G401.6 (cell line): ENCODE measurements at regions not wholly inside any gene's neighbourhood (a gene's known extent, or its start where the extent isn't known, plus 50 kb on each side); places are given as distances from the start of the nearest gene placed in this dataset.

ENCODE experiments used
- FAIRE-seq: peaks from 2 replicates; lab custom pipeline; 2012; peaks lifted over from hg19 to GRCh38; lab: Jason Lieb, UNC

DNA sequence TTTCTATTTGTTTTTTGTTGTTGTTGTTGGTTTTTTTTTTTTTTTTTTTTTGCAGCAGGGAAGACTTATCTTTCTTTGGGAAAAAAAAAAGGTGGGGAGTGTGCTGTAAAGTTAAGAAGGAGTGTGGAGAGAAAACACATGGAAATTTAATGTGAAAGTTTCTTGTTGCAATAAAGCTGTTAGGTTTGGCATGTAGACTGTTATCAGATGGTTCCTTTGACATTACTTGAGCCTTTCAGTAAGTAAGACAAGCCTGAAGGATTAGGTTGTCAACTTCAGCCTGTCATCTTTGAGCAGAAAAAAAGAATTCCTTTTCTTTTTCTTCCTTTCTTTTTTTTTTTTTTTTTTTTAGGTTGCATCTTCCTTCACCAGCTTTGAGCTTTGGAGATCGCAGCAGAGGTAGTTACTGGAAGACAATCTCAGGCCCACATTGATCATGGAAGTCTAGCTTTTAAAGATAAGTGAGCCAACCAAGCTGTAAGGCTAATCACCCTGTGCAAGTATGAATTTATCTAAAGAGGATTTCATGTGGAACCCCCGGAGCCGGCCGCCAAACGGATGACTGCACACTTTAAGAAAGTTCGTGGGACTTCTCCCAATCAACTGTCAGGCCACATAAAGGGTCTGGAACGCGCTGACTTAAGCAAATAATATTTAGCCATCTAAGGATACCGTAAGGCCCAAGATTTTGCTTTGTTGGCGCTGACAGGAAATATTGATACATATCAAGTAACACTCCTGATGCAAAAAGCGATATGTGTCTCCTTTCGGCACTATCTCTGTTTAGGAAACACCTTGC, 1040.1 kb upstream of the NR2F2 start:
- FAIRE-seq = no peak

DNA sequence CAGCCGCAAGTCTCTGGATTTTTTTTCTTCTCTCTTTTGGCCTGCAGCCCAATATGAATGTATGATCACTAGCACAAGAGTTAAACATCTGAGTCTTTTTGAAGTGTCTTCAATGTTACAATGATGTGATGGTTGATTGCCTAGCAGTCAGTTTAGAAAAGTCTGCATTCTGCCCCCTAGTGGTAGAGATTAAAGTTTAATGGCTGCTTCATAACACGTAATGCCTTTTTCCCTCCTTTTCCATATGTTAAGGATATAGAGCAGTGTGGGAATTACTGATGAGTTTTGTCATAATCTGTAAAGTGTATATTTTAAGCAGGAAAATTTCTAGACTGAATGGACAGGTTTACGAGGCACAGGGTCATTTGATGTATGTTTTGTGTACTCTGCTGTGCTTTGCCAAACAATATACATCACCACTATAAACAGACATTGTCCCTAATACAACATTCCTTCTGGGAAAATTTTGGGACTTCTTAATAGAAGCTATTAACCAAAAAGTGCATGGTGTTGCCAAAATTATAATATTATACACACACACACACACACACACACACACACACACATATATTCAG, 1038.5 kb upstream of the NR2F2 start:
- FAIRE-seq = no peak

- no peak for FAIRE-seq
These were observed 1037.6 kb upstream of the NR2F2 start for GRCh38 chr15:95292785-95293450.

GRCh38 chr15:95293456-95294031, 1037.0 kb upstream of the NR2F2 start:
- FAIRE-seq = no peak

DNA sequence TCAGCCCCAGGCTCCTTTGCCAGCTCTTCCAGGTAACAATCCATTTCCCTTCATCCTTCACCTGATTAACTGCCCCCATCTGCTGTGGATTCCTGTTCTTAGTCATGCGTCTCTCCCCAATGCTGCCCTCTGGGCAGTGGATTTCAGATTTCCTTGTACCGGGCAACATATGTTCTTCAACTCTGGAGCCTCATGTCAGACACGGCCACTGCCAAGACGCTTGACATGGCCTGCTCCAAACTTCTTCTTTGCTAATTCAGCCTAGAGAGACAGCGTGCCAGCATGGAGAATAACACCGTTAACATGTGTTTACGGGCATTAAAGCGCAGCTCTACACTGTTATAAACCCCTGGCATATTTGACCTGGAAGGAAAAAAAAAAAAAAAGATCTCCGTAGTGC, 1035.1 kb upstream of the NR2F2 start:
- no peak for FAIRE-seq

GRCh38 chr15:95295896-95296625, 1034.4 kb upstream of the NR2F2 start:
- FAIRE-seq = no peak

GRCh38 chr15:95296643-95297042, 1033.9 kb upstream of the NR2F2 start:
- FAIRE-seq = no peak

DNA sequence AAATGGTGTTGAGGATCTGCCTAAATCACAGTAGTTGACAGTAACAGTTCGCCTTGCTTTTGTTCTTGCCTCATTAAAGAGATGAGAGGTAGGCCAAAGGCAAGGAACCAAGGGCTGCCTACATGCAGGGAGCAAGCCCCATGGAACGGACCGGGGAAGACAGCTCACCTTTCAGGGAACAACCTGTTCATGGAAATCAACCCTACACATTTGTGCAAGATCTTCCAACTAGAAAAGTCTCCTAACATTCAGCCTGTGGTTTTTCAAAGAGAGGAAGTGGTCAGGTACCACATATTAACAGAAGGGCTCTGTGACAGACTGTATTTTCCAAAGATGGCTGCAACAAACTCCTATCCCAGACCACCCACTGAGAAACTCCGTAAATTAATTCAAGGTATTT, 1031.8 kb upstream of the NR2F2 start:
- FAIRE-seq = no peak

GRCh38 chr15:95300958-95301357, 1029.5 kb upstream of the NR2F2 start:
- FAIRE-seq = no peak

DNA sequence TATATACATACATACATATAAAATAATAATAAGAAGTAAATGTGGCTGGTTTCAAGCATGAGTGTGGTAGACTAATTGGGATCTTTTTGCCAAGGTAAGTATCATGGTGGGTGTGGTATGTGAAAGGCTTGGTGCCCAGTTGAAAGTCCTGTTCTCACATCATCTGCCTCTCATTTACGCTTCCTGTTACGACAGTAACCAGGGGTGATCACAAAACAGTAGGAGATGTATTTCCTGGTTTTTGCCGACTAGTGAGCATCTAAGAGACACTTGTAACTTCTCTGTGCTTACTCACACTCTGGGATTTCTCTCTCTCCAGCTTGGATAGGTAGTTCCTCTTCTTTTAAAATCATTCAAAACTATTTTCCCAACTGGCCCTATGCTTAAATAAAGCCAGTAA, 1028.3 kb upstream of the NR2F2 start:
- no peak for FAIRE-seq

DNA sequence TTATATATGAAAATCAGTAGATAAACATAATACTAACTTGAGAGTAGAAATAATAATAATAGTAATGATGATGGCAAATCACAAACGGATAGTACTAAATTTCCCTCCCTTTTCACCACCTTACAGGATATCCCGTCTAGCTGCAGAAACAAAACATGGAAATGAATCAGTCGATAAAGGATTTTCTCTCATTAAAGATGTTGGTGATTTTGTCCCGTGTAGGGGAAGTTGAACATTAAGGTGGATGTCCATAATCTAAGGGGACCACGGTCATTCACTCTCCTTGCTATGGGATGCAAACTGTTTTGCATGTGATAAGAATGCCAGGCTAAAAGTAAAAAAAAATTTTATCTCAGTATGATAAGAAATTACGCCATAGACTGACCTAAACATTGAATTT, 1027.7 kb upstream of the NR2F2 start:
- no peak for FAIRE-seq

DNA sequence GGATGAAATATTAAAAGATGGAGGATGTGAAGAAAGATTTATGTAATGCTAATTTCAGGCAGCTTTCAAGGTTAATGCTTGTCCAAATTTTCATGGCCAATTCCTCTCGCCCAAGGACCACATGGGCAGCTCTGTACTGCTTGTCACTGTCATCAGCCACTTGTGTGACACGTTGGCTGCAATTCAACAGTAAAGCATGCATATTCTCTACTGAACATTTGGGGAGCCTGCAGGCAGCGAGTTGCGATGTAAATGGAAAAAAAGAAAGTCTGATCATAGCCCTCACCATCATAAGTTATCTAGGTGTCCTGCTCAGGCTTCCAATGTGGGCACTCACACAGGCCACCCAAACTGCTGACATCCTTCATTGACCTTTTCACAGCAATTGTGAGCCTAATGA, 1026.8 kb upstream of the NR2F2 start:
- no peak for FAIRE-seq

GRCh38 chr15:95304151-95304946, 1026.2 kb upstream of the NR2F2 start:
- no peak for FAIRE-seq

DNA sequence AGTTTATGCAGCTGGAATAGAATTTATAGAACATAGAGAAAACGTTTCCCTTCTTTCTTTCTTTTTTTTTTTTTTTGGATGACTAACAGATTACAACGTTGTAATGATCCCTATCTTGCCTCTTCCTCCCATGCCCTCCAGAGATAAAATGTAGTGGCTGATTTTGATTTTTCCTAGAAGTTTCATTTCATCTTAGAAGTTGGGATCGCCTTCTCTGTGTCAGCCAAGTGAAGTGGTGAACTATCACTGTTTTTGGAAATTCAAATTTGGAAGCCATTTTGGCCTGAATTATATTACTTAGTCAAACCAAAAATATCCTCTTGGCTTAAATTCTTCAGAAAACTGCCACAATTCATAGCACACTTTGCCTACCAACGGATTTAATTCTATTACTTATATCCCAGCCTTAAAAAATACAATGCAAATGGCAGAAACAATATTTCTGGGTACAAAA, 1025.5 kb upstream of the NR2F2 start:
- FAIRE-seq = no peak

DNA sequence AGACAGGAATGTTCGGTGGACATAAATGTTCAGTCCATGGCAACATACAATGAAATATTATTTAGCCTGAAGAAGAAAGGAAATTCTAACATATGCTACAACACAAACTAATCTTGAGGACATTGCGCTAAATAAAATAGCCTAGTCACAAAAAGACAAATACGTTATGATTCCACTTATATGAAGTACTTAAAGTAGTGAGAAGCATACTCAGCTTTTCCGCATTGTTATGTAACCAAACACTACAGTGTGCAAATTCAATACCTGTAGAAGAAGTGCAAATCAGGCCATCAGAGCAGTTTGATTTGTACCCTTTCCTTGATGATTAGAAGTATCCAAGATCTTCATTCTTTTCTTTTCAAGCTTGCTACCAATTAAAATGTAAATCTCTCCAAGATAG, 1023.4 kb upstream of the NR2F2 start:
- no peak for FAIRE-seq

DNA sequence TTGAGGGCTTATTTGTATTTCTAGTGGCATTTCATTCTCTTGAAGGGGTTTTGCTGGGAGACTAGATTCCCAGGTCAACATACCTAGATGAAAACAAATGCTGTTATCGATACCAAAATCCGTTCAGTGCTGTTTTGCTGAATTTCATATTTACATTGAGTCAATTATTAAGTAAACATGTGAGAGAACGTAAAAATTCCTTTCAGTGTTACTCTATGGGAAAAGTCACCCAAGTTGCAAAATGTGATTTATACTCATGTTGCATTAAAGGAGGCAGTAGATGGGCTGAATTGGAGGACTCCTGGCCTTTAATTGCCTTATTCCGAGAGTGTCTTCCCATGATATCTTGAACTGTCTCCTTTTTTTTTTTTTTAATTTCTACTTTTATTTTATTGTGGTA, 1011.3 kb upstream of the NR2F2 start:
- FAIRE-seq = no peak

- FAIRE-seq = no peak
These were observed 1006.7 kb upstream of the NR2F2 start for GRCh38 chr15:95323796-95324195.

- no peak for FAIRE-seq
These were observed 1005.8 kb upstream of the NR2F2 start for GRCh38 chr15:95324656-95325055.

DNA sequence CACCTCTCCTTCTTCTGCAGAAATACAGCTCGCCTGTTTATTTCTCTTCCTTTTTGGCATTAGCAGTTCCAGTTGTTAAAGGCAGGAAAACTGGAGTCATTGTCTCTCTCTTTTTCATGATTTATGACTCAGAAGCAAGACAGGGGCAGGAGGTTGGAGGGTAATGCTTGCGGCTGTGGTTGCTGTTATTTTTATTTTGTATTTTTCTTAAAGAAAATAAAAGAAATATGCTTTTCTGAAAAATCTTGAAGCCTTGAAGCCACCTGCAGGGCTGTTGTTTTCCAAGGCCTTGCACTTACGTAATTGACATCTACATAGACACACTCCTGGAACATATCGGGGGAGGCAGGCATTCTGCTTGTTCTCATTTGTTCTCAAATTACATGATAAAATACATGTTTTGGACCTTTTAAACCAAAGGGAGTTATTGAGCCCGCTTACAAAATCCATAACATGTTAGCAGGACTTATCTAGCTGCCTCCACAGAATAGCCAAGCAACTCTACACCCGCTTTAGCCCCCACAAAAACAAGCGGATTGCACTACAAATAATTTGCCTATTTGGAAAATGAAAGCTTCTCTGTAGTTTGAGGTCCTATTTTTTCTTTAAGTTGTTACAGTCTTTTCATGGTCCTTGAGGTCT, 1004.6 kb upstream of the NR2F2 start:
- no peak for FAIRE-seq

GRCh38 chr15:95326431-95327182, 1003.9 kb upstream of the NR2F2 start:
- FAIRE-seq = no peak

- FAIRE-seq = no peak
These were observed 1003.3 kb upstream of the NR2F2 start for GRCh38 chr15:95327183-95327525.
